ENCODE measurements at regions not wholly inside any gene's neighbourhood (a gene's known extent, or its start where the extent isn't known, plus 50 kb on each side); places are given as distances from the start of the nearest gene placed in this dataset.
"Not testable (repeated sequence)": the region's sequence is repeated elsewhere in the genome, so short reads cannot be mapped to it uniquely, and the experiment has no call there.

DNA sequence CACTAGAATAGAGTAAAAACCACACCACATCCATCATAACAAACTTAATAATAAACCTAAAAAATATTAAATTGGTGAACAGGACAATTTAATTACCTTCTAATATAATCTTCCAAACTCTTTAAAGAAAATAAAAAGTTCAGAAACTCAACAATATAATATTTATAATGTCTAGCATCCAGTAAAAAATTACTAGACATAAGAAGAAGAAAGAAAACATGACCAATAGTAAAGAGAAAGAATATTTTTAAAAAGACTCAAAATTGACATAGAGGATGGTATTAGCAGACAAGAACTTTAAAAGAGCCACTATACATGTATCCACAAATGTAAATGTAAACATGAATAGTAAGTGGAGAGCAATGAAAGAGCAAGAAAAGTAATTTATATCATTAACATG is 388.4 kb downstream of the TFEC start:
- no peak for DNase-seq (ENCODE audit: low spot score)

DNA sequence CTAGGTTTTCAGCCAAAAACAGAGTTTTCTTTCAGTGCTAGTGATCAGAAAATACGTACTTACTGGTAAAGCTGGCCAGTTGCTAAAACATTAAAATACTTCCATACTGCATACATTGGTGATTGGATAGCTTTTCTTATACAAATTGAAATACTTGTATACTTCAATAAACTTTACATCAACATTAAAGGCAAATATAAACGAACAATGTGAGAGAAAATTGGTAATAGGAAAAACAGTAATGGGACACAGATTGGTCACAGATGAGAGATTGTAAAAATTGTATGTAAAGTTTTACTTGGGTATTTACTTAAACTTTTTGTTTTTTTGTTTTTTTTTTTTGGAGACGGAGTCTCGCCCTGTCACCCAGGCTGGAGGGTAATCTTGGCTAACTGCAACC is 391.7 kb downstream of the TFEC start:
- DNase-seq (ENCODE audit: low spot score): no peak

DNA sequence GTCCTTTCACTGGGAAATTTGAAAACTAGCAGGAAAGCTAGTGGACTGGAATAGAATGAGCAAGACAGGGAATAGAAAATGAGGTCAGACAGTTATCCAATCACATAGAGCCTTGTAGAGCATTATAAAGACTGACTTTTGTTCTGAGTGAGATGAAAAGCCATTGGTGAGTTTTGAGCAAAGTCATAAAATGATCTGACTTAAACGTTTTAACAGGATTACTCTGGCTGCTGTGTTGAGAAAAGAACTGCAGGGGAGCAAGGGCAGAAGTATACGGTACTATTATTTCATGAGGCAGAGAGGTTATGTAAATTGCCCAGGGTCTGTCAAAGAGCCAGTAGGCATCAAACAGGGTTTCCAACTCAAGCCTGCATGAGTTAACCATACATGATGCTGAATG is 393.4 kb downstream of the TFEC start:
- no peak for DNase-seq (ENCODE audit: low spot score)

DNA sequence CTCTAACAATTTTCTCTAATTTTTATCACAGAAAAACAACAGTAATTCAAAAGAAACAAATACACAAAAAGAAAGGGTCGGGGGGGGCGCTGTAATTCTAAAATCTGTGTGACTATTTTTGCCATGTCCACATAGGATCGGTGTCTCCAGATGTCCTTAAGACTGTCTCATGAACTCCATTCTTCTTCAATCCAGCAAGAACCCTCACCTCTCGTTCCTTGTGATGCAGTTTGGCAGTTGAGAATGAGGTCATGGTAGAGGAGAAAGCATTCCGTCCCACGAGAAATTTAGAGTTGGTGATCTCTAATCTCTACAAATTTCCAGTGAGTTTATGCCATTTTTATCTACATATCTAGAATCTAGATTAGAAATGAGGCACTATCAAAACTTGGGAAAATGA is 394.7 kb downstream of the TFEC start:
- no peak for DNase-seq (ENCODE audit: low spot score)

DNA sequence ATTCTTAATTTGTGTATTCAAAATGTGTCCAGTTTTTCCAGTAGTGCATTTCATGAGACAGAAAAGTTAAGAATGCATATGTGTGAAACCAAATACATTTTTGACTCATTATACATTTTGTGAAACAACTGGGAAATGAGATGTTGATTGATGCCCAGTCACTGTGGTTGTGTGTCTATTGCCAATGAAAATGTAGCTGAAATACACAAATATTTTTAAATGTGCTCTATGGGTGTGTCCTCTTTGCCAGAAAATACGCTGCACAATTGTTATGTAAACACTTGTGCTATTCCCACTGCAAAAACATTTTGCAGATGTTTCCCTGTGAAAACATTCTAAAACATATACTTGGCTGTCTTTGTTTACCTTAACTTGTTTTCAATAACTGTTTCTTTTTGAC is 395.2 kb downstream of the TFEC start:
- no peak for DNase-seq (ENCODE audit: low spot score)

DNA sequence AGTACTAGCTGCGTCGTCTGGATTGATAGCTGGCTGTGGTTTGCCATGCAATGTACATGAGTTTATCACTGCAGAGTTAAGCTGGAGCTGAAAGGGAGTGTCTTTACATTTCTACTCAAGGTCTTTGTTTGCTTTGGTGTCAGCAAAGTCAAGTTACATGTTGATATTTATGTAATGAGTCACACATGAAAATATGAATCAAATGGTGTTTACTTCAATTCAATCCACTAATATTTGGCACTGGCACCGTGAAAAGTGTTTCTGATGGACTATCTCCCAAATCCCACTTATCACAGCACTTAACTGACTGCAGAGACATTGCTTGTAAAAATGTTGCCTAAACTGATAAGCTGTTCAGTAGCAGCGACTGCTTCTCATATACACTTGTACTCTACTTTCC is 395.9 kb downstream of the TFEC start:
- no peak for DNase-seq (ENCODE audit: low spot score)

DNA sequence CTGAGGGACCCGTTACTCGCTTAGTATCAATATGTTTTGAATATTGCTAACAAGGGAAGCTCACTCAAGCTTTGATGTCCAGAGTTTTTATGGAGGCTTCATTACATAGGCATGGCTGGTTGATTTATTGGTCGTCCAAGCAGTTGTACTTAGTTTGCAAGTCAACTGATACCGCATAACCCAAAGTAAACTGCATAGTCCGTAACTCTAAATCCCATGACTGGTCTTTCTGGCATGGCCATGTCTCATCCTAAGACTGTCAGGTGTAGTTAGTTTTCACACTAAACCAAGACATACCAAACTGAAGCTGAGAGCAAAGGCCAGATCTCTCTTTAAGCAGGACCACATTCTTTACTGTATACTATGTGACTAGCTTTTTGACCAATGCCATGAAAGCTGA is 397.9 kb downstream of the TFEC start:
- DNase-seq (ENCODE audit: low spot score): no peak

DNA sequence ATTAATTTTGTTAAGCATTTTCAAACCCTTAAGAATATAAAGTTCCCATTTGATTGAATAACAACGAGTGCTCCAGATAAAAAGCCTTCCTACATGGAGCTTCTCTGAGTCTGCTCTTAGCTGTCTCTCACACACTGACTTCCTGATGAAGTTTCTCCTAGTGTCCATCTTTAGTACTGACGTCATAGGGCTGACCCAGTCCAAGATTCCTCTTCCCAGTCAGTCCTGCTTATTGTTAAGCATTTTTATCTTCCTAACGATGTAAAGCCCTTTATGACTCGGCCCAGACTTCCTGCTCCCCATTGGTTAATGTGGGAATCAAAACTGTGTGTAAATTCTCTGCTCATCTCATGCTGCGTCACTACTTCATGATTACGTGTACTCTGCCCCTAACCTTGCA is 398.8 kb downstream of the TFEC start:
- DNase-seq (ENCODE audit: low spot score): no peak

DNA sequence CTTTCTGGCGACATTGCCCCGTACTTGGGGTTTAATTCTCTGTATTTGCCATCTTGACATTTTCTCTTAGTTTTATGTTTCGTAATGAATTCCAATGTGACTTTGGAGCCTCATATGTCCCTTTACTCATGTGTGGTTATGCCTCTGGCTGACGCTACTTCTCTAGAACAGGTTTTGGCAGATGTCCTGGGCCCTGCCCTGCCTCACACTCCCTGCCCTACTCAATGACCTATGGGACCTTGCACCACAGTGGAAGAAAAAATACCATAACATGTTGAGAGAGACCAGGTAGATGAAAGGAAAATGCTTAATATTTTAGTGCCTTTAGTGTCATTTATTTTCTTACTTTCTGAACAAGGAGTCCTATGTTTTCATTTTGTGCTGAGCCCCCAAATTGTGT is 400.5 kb downstream of the TFEC start:
- no peak for DNase-seq (ENCODE audit: low spot score)

DNA sequence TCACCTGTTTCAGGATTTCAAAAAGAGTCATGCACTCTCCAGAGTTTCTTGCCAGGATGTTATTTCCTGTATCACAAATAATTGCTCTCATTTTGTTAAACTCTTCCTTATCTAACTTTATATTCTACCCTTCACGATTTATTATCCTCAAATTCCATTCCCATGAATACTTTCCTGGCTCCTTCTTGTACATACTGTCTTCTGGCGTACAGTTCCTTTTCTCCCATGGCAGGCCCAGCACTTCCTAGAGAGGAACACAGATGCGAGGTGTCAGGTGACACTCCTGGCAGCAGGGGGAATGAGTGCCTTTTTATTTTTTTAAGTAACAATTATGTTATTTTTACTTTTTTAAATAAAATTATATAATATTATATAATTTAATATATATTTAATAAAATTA is 411.9 kb downstream of the TFEC start:
- DNase-seq (ENCODE audit: low spot score): no peak

DNA sequence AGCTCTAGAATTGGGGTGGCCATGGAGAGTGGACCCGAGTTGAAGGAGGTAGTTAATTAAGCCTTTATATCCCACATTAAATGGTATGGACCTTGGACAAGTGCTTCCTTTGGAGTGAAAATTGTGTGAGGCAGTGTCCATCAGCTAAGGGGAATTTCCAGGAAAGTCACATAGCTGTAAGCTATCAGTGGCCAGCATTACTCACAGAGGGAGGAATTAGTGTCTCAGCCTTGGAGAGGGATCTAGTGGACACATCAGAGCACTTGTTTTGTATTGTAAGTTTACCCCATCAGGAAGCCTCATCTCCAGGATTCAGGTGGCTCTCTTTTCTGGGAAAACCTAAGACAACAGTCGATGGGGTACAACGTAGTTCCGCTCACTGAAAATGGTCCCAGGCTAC is 416.7 kb downstream of the TFEC start:
- no peak for DNase-seq (ENCODE audit: low spot score)

DNA sequence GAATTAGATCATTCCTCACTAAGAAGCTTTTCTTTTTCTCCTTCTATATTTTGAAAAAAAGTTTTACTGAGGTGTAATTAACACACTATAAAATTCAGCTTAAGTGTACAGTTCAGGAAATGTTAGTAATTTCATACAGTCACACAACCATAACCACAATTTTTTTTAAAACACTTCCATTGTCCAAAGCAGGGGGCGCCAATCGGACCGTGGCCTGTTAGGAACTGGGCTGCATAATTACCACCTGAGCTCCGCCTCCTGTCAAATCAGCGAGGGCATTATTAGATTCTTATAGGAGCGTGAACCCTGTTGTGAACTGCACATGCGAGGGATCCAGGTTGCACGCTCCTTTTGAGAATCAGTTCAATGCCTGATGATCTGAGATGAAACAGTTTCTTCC is 427.1 kb downstream of the TFEC start:
- DNase-seq (ENCODE audit: low spot score): no peak

DNA sequence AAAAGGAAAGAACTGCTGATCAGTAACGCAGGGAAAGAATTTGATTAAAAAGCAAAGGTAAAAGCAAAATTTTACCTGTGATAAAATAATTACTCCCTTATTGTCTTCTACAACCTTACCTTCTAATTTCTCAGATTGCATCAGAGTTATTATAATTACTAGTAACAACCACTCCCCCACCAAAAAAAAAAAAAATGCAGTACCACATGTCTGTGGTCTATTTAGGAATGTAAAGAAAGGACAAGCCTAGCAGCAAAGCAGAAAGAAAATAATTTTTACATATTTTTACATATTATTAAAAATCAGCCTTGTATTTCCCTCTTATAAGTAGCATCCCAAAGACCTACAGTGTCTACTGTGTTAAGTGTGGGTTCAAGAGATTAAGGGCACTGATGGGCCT is 430.4 kb downstream of the TFEC start:
- no peak for DNase-seq (ENCODE audit: low spot score)

DNA sequence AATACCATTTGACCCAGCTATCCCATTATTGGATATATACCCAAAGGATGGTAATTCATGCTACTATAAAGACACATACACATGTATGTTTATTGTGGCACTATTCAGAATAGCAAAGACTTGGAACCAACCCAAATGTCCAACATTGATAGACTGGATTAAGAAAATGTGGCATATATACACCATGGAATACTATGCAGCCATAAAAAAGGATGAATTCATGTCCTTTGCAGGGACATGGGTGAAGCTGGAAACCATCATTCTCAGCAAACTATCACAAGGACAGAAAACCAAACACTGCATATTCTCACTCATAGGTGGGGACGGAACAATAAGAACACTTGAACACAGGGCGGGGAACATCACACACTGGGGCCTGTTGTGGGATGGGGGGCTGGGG is 431.4 kb downstream of the TFEC start:
- not testable (repeated sequence) for DNase-seq (ENCODE audit: low spot score)

DNA sequence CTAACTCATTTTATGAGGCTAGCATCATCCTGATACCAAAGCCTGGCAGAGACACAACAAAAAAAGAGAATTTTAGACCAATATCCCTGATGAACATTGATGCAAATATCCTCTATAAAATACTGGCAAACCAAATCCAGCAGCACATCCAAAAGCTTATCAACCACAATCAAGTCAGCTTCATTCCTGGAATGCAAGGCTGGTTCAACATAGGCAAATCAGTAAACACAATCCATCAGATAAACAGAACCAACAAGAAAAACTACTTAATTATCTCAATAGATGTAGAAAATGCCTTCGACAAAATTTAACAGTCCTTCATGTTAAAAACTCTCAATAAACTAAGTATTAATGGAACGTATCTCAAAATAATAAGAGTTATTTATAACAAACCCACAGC is 433.3 kb downstream of the TFEC start:
- not testable (repeated sequence) for DNase-seq (ENCODE audit: low spot score)

DNA sequence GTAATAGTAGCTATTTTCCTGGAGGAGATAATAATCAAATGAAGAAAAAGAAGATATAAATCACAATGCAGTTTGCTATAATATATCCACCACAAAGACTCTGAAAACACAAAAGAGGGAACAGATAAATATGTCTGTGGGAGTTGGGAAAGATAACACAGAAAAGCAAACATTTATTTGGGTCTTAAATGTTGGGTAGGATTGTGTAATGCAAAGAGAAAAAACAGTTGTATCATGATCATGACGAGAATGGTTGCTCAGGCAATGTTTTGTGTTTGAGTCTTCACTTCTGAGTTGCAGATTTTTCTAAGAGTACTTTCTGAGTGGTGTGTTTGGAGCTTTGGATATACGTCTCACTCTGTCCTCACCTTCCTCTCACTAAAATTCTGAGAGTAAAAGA is 437.5 kb downstream of the TFEC start:
- no peak for DNase-seq (ENCODE audit: low spot score)

DNA sequence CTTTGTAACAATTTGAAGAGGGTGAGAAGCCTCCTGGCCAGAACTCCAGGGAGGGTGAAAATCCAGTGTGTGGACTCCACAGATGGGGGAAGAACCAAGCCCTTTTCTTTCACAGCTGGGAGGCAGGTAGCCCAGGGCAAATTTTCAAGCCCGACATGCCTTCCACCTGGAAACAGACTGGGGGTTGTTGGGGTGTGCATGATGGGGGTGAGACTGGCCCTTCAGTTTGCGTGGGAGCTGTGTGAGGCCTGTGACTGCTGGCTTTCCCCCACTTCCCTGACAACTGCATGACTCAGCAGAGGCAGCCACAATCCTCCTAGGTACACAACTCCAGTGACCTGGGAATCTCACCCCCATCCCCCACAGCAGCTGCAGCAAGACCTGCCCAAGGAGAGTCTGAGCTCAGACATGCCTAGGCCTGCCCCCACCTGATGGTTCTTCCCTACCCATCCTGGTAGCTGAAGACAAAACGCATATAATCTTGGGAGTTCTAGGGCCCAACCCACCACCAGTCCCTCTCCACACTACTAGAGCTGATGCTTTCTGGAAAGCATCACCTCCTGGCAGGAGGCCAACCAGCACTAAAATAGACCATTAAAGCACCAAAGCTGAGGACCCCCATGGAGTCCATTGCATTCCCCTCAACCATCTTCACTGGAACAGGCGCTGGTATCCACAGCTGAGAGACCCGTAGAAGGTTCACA is 445.4 kb downstream of the TFEC start:
- no peak for DNase-seq (ENCODE audit: low spot score)

DNA sequence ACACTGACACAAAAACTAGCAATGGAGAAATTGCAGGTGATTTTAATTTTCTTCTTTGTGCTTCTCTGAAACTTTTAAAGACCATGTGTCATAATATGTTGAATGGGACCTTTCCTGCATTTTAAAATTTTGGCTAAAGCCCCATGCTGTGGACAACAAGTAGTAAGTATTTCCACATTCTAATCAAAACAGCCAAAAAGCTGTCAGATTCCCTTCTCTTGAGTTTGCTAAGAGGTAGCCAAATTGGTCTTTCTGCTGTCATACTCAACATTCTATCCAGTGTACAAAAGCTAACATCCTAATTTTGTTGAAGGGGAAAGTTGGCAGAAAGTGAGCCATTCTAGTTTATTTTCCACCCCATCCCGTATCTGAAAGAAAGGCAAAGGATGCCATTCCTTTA is 447.6 kb downstream of the TFEC start:
- no peak for DNase-seq (ENCODE audit: low spot score)

DNA sequence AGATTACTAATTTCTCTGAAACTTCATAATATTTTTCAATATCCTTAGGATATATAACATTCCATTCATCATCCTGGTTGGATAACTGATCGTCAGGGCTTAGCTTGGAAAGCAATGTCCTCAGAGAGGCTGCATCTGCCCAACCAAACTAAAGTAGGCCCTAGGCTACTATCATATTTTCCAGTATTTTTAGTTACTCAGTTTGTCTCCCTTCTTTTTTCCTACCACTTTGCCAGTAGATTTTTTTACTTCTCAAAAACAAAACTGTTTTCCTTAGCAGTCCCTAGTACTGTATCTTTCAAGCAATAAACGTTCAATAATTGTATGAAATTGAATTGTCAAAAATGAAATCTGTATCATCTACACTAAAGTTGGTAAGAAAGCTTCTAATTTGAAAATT is 452.0 kb downstream of the TFEC start:
- no peak for DNase-seq (ENCODE audit: low spot score)

DNA sequence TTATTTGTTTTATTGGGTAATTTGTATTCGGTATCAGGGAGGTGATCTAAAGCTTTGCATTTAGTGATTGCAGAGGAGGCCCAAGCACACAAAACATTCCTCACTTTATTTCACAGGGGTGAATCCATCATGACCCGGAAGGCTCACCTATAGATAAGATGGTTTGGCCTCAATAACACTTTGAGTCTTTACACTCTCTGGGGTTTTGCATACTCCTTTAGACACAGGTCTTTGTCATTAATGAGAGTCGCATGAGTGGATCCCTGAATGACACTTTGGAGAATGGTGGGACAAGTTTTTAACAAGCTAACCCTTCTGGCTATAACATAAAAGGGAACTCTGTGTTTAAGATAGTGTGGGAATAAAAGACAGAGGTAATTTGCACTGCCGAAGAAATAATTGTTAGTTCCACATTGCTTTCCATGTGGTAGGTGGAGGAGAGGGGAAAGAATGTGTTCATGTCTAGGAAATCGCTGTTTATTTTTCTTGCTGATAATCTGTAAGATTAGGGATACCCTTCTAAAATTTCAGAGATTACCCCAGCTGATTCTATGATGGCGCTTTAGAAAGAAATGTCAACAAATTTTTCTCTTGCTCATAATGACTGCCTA is 455.8 kb downstream of the TFEC start:
- DNase-seq (ENCODE audit: low spot score): no peak

DNA sequence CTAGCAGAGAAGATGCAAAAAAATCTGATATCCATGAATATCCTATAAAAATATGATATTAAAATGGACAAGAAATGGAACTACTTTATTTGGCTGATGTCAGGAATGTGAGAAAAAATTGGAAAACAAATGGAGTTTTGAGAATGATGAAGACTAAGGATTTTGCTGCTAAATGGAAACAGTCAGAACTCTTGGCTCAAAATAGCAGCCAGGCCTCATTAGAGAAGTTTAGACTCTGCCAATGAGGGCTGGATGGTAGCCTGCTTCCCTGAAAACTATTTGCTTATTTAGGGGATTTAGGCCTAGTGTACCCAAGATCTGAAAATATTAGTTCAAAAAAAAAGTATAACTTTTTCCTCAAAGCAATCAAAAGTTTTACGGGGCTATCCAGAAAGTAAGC is 458.5 kb downstream of the TFEC start:
- no peak for DNase-seq (ENCODE audit: low spot score)

DNA sequence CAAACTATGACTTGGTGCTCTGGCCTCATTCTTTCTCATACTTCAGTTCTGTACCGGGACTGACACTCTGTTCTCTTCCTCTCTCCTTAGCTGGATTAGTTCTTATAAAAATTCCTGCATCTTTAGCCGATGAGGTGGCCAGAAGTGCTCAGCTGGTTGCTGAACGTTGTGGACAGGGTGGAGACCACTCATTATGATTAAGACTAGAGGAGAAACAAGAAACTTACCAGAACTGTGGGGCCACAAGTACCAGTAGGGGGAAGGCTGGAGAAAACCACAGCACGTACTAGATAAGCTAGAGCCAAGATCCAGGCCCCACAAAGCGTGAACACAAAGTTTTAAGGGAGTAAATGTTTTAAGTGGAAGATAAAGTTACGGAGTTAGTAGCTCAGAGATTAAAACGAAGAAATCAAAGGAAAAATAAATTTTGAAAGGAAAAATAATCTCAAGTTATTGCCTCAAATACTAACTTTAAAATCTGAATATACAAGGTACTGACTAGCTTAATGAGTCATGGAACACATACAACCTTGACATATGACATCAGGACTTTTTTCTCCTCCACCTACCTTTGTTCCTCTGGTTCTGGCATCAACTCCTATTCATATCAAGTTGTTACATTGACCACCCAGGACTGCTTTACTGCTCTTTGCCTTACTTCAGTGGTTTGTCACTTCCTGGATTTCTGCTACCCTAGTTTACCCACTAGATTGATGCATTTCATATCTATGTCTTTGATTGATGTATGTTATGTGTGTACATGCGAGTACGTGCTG is 469.0 kb downstream of the TFEC start:
- no peak for DNase-seq (ENCODE audit: low spot score)

DNA sequence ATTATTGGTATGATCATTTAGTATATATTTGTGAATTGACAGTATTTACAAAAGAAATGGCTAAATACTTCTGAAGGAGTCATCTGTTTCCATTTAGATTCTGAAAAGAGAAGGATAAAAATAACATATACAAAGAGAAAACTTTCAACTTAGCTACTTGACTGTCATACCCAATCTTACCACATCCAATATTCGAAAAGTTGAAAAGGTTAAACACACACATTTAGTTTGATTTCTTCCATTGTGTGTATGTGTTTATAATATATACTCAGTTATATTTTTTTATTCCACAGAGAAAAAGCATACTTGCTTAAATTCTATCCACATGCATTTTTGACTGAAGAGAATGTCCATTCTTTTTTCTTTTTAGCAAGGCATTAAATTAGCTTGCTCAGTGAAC is 470.7 kb downstream of the TFEC start:
- no peak for DNase-seq (ENCODE audit: low spot score)

DNA sequence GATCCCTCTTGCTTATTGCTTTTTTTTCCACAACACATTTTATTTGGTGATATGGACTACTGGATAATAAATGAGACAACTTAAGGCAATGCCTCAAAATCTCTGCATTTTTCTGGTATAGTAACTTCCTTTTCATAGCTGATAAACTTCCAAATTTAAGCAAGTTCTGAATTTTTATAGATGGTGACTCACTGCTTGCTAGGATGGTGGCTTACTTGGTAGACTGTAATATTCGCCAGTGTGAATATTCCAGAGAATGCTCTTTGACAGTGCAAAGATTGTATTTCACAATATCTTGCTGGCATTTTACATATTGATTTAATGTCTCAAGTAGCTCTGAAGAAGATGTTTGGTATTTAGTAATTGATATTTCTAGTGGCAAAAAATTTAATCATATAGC is 472.4 kb downstream of the TFEC start:
- no peak for DNase-seq (ENCODE audit: low spot score)

Data from iPS-NIHi11 (cell line).